ENCODE measurements at regions not wholly inside any gene's neighbourhood (a gene's known extent, or its start where the extent isn't known, plus 50 kb on each side); places are given as distances from the start of the nearest gene placed in this dataset.

DNA sequence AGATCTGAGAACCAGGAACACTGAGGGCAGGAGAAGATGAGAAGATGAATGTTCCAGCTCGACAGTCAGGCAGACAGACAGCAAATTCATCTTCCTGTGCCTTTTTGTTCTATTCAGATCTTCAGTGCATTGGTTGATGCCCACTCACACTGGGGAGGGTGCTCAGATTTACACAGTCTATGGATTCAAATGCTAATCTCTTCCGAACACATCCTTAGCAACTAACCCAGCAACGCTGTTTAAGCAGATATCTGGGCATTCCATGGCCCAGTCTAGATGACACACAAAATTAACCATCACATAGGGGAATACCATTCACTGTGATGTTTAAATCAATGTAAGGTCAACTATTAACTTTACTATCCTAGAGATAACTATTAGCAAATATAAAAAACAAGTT, 571.9 kb downstream of the NYAP2 start:
- DNase-seq (ENCODE audit: low spot score): no peak

- DNase-seq (ENCODE audit: low spot score): no peak
Measured at GRCh38 chr2:225948903-225949302, 549.4 kb downstream of the NYAP2 start.

- no peak for DNase-seq (ENCODE audit: low spot score)
Measured at GRCh38 chr2:225938991-225939390, 539.5 kb downstream of the NYAP2 start.

DNA sequence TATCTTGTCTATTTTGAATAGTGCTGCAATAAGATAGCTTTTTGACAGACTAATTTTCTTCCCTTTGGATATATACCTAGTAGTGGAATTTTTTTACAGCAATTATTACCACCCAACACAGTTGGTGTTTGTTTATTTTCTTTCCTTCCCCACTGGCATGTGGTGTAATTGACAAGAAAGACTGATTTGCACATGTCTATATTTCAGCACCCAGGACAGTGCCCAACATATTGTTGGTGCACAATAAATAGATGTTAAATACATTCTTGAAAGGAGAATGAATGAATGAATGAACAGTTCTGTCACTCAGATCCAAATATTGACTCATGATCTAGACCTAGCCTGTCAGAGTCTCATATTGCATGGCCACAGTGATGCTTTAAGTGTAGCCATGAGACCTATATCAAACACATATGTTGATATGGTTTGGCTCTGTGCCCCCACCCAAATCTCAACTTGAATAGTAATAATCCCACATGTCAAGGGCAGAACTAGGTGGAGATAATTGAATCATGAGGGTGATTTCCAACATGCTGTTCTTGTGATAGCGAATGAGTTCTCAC, 538.2 kb downstream of the NYAP2 start:
- DNase-seq (ENCODE audit: low spot score): no peak

- no peak for DNase-seq (ENCODE audit: low spot score)
Measured at GRCh38 chr2:225932811-225933413, 533.4 kb downstream of the NYAP2 start.

DNA sequence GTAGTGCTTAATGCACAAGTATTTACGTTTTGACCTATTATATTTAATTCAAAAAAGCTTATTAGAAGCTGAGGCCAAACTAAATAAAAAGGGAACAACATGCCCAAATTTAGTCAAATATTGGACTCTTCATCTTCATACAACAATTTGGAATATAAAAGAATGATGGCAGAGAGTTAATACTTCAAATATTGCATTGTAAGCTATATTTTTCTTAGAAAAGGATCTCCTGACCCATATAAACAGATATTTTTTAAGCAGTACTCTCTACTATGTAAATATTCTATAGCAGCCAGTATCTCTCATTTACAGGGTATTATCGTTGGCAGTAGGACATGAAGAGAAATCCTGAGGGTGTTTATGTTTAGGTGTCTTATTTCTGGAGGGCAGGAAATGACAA, 531.2 kb downstream of the NYAP2 start:
- no peak for DNase-seq (ENCODE audit: low spot score)

DNA sequence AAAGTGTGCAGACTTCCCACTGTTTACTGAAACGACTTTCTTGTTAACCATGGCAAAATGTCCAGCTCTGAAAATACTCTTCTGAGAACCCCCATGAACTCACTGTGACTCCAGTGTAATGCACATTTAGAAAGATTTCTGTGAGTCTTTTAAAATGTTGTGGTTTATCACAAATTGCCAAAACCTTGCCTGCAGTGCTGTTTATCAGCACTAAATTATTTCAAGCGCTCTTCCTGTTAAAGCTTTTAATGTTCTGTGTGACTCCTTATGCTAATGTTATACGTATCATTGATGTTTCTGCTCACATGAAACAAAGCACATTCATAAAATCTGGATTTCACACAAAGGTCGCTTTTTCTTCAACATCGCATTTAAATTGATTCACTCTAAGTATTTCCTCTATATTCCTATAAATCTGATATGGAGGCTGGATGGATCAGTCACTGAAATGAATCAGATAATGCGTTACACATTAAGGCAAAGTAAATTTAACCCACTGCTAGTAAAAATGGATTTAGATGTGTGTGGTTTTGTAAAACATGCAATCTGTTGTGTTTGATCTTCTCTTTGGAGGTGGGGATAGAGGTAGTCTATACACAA, 521.2 kb downstream of the NYAP2 start:
- no peak for DNase-seq (ENCODE audit: low spot score)

DNA sequence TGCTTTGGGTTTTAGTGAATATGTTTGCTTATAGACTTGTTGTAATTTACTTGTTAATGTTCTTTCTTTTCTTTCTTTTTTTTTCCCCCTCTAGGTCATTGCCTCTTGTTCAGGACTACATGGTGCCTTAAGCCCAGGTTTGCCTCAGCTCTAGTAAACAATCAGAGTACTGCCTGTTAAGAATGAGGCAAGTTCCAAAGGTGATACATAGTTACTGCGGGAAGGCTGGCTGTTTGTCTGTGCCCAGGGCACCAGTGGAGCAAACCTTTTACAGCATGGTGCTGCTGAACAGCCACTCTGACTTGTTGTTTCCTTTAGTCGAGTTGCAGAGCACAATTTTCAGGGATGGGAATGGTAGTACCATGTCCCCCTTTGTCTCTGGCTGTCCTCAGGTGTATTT, 517.2 kb downstream of the NYAP2 start:
- no peak for DNase-seq (ENCODE audit: low spot score)

DNA sequence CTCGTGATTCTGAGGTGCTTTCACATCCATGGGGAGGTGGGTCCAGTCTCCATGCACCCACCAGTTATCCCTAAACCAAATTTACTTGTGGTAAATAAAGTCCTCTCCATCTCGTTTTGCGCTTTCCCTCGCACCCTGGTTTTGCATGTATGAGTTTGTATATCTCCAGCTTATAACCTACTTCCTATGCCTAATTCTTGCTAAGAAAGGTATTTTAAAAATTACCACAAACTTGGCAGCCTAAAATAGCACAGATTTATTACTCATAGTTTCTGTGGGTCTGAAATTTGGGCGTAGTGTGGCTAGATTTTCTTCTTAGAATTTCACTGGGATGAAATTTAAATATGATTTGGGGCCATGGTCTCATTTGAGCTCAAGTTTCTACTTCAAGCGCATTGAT, 511.5 kb downstream of the NYAP2 start:
- DNase-seq (ENCODE audit: low spot score): no peak

GRCh38 chr2:225895126-225895525, 495.6 kb downstream of the NYAP2 start:
- DNase-seq (ENCODE audit: low spot score): no peak

GRCh38 chr2:225894236-225894980, 494.9 kb downstream of the NYAP2 start:
- no peak for DNase-seq (ENCODE audit: low spot score)

DNA sequence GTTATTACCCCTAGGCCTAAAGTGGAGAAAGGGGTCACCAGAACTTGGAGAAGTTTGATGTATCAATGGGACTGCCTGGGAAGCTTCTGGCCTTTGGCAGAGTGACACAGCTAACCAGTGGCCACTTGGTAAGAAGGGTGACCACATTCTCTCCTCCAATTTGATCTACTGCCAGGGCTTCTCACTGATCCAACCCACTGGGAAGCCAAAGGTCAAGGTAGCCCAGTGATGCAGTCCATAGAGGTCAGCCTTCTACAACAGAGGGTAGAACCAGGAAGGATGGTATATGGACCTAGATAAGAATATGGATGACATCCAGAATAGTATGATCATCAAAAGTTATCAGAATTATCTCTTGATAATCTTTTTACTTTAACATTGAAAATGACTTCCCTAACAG, 493.6 kb downstream of the NYAP2 start:
- no peak for DNase-seq (ENCODE audit: low spot score)

- no peak for DNase-seq (ENCODE audit: low spot score)
Measured at GRCh38 chr2:225891771-225892170, 492.3 kb downstream of the NYAP2 start.

GRCh38 chr2:225891013-225891412, 491.5 kb downstream of the NYAP2 start:
- DNase-seq (ENCODE audit: low spot score): no peak

DNA sequence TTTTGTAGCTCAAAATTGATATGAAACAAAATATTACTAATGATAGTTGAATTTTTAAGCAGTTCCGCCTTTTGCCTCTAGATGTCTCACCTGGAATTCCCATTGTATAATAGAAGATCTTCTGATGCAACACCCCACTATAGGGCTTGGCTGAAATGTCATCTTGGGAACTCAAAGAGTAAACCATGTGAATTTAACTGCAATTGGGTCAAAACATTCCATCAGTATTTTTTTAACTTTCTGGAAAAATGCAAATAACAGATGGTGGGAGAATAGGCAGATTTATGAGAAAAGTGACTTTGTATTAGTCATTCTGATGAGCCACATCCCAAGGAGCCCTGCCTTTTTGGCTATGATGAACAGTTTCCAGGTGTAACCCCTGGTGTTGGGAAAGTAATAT, 489.9 kb downstream of the NYAP2 start:
- no peak for DNase-seq (ENCODE audit: low spot score)

- DNase-seq (ENCODE audit: low spot score): no peak
Measured at GRCh38 chr2:225867071-225867470, 467.6 kb downstream of the NYAP2 start.

- no peak for DNase-seq (ENCODE audit: low spot score)
Measured at GRCh38 chr2:225865468-225865867, 466.0 kb downstream of the NYAP2 start.

DNA sequence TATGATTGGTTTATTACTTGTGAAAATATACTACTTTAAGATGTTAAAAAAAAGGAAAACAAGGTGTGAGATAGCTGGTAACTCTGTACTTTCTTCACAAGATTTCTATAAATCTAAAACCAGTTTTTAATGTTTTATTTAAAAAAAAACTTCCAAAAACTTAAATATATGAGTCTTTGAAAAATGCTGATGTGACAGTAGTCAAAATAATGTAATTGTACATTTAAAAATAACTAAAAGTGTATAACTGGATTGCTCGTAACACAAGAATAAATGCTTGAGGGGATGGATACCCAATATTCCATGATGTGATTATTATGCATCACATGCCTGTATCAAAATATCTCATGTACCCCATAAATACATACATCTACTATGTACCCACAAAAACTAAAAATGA, 464.9 kb downstream of the NYAP2 start:
- no peak for DNase-seq (ENCODE audit: low spot score)

- DNase-seq (ENCODE audit: low spot score): no peak
Measured at GRCh38 chr2:225842939-225843338, 443.4 kb downstream of the NYAP2 start.

DNA sequence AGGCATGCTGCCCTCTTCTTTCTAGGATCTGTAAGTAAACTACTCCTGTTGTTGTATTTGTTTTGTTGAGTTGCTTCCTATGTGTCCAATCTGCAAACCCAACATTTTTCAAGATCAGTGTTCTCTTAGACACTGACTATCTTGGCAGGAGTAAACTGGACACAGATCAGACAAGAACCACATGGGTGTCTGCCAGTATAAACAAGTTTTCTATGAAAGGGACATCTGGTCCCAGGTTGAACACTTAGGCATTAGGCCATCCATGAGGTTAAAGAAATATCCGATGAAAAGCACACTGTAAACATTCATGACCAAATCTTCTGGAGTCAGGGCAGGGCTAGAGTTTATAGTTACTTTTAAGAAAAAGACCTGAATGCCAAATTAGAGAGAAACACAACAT, 441.8 kb downstream of the NYAP2 start:
- DNase-seq (ENCODE audit: low spot score): no peak

DNA sequence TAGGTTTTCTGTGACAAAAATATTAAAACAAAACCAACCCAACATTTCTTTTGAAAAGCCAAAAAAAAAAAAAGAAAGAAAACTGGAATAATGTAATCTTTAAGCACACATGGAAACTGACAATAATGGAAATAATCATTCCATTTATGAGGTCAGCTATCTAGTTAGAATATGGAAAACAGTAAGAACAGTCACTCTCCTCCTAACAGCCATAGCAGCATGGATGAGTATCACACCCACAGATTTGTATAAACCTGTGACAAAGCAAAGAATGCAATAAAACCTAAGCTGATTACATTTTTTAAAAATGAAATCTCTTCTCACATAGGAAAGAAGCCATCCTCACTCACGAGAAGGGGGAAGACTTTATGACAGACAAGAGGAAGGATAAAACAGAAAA, 437.8 kb downstream of the NYAP2 start:
- DNase-seq (ENCODE audit: low spot score): no peak

DNA sequence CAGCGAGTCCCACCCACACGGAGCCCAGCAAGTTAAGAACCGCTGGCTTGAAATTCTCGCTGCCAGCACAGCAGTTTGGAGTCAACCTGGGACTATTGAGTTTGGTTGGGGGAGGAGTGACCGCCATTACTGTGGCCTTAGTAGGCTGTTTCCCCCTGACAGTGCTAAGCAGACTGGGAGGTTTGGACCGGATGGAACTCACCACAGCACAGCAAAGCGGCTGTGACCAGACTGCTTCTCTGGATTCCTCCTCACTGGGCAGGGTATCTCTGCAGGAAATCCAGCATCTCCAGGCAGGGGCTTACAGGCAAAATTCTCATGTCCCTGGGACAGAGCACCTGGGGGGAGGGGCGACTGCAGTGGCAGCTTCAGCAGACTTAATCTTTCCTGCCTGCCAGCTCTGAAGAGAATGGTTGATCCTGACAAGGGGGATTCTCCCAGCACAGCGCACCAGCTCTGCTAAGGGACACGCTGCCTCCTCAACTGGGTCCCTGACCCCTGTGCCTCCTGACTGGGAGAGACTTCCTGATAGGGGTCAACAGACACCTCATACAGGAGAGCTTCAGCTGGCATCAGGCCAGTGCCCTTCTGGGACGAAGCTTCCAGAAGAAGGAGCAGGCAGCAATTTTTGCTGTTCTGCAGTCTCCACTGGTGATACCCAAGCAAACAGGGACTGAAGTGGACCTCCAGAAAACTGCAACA, 425.4 kb downstream of the NYAP2 start:
- no peak for DNase-seq (ENCODE audit: low spot score)

DNA sequence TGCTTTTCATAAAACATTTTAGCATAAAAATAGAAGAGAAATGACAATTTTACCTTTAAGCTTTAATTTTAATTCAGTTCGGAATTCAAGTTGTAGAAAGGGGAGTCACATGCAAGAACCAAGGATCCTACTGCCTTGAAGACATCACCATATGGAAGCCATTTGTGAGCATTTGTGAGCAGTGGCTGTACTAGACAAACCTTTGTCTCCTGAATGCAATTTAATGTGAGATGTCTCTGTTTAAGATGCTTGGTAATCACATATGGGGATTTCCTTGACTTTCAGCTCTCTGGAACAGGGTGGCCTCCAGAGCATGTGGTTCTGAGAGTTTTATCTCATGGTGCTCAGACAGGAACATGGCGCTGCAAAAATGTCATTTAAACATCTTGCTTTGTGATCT, 421.8 kb downstream of the NYAP2 start:
- DNase-seq (ENCODE audit: low spot score): no peak

Measured in CD4-positive, alpha-beta T cell treated with Interleukin-6 at 100 ng/mL for 8 hours (primary cell).